ENCODE measurements at regions not wholly inside any gene's neighbourhood (a gene's known extent, or its start where the extent isn't known, plus 50 kb on each side); places are given as distances from the start of the nearest gene placed in this dataset.

- Histone ChIP-seq H3K4me2 (replicated peaks; ENCODE audit: low read depth, low read length, poor library complexity, severe bottlenecking) (no peak overlapping the region), H4K20me1 (ENCODE audit: control insufficient read depth, insufficient read depth, low read length, poor library complexity, severe bottlenecking) (no peaks in the 10 kb centered on the region), H3K9me3 (ENCODE audit: control extremely low read depth in 1 of 3, control insufficient read depth in 2 of 3, insufficient read depth in 1 of 3, low read length in 2 of 3) (no peaks in the 10 kb centered on the region), H3K4me1 (ENCODE audit: control insufficient read depth in 2 of 2, insufficient read depth in 2 of 2, low read length in 2 of 2) (no peaks in the 10 kb centered on the region), H3K9ac (ENCODE audit: low read length) (no peak overlapping the region), H2AFZ (ENCODE audit: insufficient read depth, low read depth, low read length, poor library complexity, severe bottlenecking) (no peak overlapping the region), H3K79me2 (ENCODE audit: control insufficient read depth, insufficient read depth, low read length) (no peaks in the 10 kb centered on the region), H3K27ac (ENCODE audit: low read length in 2 of 2) (no peak overlapping the region), H3K27me3 (replicated peaks in 1 of 4; ENCODE audit: control extremely low read depth in 1 of 4, control insufficient read depth in 3 of 4, insufficient read depth in 4 of 4, low read length in 3 of 4) (peaks cover 0 to 4% (median 0%) of the 10 kb centered on the region in 4 experiments), H3K36me3 (replicated peaks in 1 of 2; ENCODE audit: control extremely low read depth in 1 of 2, control insufficient read depth in 1 of 2, extremely low read depth in 1 of 2, insufficient read depth in 2 of 2, low read length in 1 of 2) (no peaks in the 10 kb centered on the region), H3K4me3 (ENCODE audit: control extremely low read depth in 1 of 5, extremely low read depth in 1 of 5, insufficient read depth in 1 of 5, low read depth in 2 of 5, low read length in 4 of 5) (no peak overlapping the region)
- no peaks in the 10 kb centered on the region for H3K9me3 Mint-ChIP-seq (ENCODE audit: insufficient read depth)
- H3K4me1 Mint-ChIP-seq = no peaks in the 10 kb centered on the region
- intact Hi-C loops (cut with micrococcal nuclease) = no loop called here
- H3K27me3 Mint-ChIP-seq = peaks cover 19% of the 10 kb centered on the region
- DNase-seq (no peak), ATAC-seq (ENCODE audit: low read depth) (no peak)
- POLR2A ChIA-PET = no interaction called here
- H3K4me3 Mint-ChIP-seq = no peak overlapping the region
- CTCF ChIA-PET = interaction anchor here (1.2 kb wide), 1 partner anchor 8 kb away, joined by 4 read pairs; no protein-coding TSS in a partner anchor
- 86% methylated on average over 10 of the region's 13 CpGs for WGBS (ENCODE audit: insufficient coverage)
- H3K27ac Mint-ChIP-seq = no peak overlapping the region
- TF ChIP-seq EZH2 (IDR thresholded peaks at IDR 0.05; ENCODE audit: borderline replicate concordance, insufficient read depth, low read depth, low read length, poor library complexity, severe bottlenecking) (no peak), CTCF (IDR thresholded peaks at IDR 0.05) (no peak)
These were observed 325.4 kb upstream of the NPVF start for GRCh38 chr7:25553580-25554291.

- ATAC-seq (ENCODE audit: low read depth) = no peak
- Histone ChIP-seq H3K4me3 (ENCODE audit: control extremely low read depth in 1 of 5, extremely low read depth in 1 of 5, insufficient read depth in 1 of 5, low read depth in 2 of 5, low read length in 4 of 5) (no peak overlapping the region), H2AFZ (ENCODE audit: insufficient read depth, low read depth, low read length, poor library complexity, severe bottlenecking) (no peak overlapping the region), H3K4me2 (replicated peaks; ENCODE audit: low read depth, low read length, poor library complexity, severe bottlenecking) (no peak overlapping the region), H3K9ac (ENCODE audit: low read length) (no peak overlapping the region), H3K4me1 (ENCODE audit: control insufficient read depth in 2 of 2, insufficient read depth in 2 of 2, low read length in 2 of 2) (no peaks in the 10 kb centered on the region), H3K79me2 (ENCODE audit: control insufficient read depth, insufficient read depth, low read length) (no peaks in the 10 kb centered on the region), H3K36me3 (replicated peaks in 1 of 2; ENCODE audit: control extremely low read depth in 1 of 2, control insufficient read depth in 1 of 2, extremely low read depth in 1 of 2, insufficient read depth in 2 of 2, low read length in 1 of 2) (no peaks in the 10 kb centered on the region), H3K27me3 (replicated peaks in 1 of 4; ENCODE audit: control extremely low read depth in 1 of 4, control insufficient read depth in 3 of 4, insufficient read depth in 4 of 4, low read length in 3 of 4) (no peaks in the 10 kb centered on the region), H4K20me1 (ENCODE audit: control insufficient read depth, insufficient read depth, low read length, poor library complexity, severe bottlenecking) (no peaks in the 10 kb centered on the region), H3K9me3 (ENCODE audit: control extremely low read depth in 1 of 3, control insufficient read depth in 2 of 3, insufficient read depth in 1 of 3, low read length in 2 of 3) (no peaks in the 10 kb centered on the region), H3K27ac (ENCODE audit: low read length in 2 of 2) (no peak overlapping the region)
- ChIA-PET CTCF (interaction anchor here (2.5 kb wide), 1 partner anchor 10 kb away, joined by 9 read pairs; no protein-coding TSS in a partner anchor), POLR2A (no interaction called here)
- no peak for DNase-seq
- WGBS (ENCODE audit: insufficient coverage) = 50% methylated on average over 5 of the region's 8 CpGs
- H3K4me3 Mint-ChIP-seq = no peak overlapping the region
- intact Hi-C loops (cut with micrococcal nuclease) = no loop called here
- H3K4me1 Mint-ChIP-seq = no peaks in the 10 kb centered on the region
- H3K9me3 Mint-ChIP-seq (ENCODE audit: insufficient read depth) = no peaks in the 10 kb centered on the region
- no peak overlapping the region for H3K27ac Mint-ChIP-seq
- TF ChIP-seq EZH2 (IDR thresholded peaks at IDR 0.05; ENCODE audit: borderline replicate concordance, insufficient read depth, low read depth, low read length, poor library complexity, severe bottlenecking) (no peak), CTCF (IDR thresholded peaks at IDR 0.05) (no peak)
- H3K27me3 Mint-ChIP-seq = peaks cover 17% of the 10 kb centered on the region
These were observed 329.2 kb upstream of the NPVF start for GRCh38 chr7:25557379-25557917.
